Spleen (tissue), 7 donors: ENCODE measurements at regions not wholly inside any gene's neighbourhood (a gene's known extent, or its start where the extent isn't known, plus 50 kb on each side); places are given as distances from the start of the nearest gene placed in this dataset.

Experiments
- CTCF ChIP-seq, 11 experiments: fragments of 200-600 bp in 7 of 11; fragments of 450-650 bp in 4 of 11; sonication (generic) in 4 of 11; IDR thresholded peaks in 8 of 11; conservative IDR thresholded peaks in 3 of 11; 1 replicate in 7 of 11; 2 replicates in 4 of 11; pipeline versions ENCODE4 v1.4.0 to v1.8.0; 2016 to 2021; ENCODE audit warnings: antibody characterized with exemption in 11 of 11, inconsistent platforms in 4 of 11, mild to moderate bottlenecking in 1 of 11
- POLR2A ChIP-seq, 3 donors: fragments of 450-650 bp; IDR thresholded peaks; one replicate each; pipeline ENCODE4 v1.5.1; 2017; ENCODE audit warnings: antibody characterized with exemption in 3 of 3, mild to moderate bottlenecking in 1 of 3
- donor health status: DM: no; HTN: no; CAD: no; lungs with moderate emphysema.
- donor health status: DM: no; HTN: no; CAD: no.
- donor health status: DM: no; HTN: no; CAD: no.

GRCh38 chr13:103908274-103908673 lies 842.1 kb upstream of the SLC10A2 start:
- TF ChIP-seq CTCF (IDR thresholded peaks at IDR 0.05 in 8 of 11, conservative IDR thresholded peaks at IDR 0.05 in 3 of 11) (no peak), POLR2A (IDR thresholded peaks at IDR 0.05) (no peak)
